Fibroblast of lung (primary cell): ENCODE measurements at regions not wholly inside any gene's neighbourhood (a gene's known extent, or its start where the extent isn't known, plus 50 kb on each side); places are given as distances from the start of the nearest gene placed in this dataset.
A peak's percentile ranks its signal among the peaks of the same experiment; 100 is the strongest.

Source experiments
- DNase-seq, 2 donors: peaks; one replicate each; pipeline versions ENCODE4 v3.0.0 to v3.0.0-alpha.2; 2010; ENCODE audit warnings: low read depth in 2 of 2
- H2AFZ ChIP-seq: 2 replicates; pipeline ENCODE4 v1.5.1; 2012; ENCODE audit warnings: low read length, control low read depth, inconsistent platforms
- H3K27ac ChIP-seq: 2 replicates; pipeline ENCODE4 v1.5.1; 2011; ENCODE audit warnings: low read length, control low read depth; ENCODE audit not compliant: insufficient read depth
- H3K27me3 ChIP-seq: 2 replicates; pipeline ENCODE4 v1.5.1; 2011; ENCODE audit warnings: mild to moderate bottlenecking, low read length; ENCODE audit not compliant: control insufficient read depth, insufficient read depth
- H3K36me3 ChIP-seq: 2 replicates; pipeline ENCODE4 v1.5.1; 2011; ENCODE audit warnings: low read length; ENCODE audit not compliant: control insufficient read depth, insufficient read depth
- H3K4me1 ChIP-seq: 2 replicates; pipeline ENCODE4 v1.5.1; 2011; ENCODE audit warnings: low read length; ENCODE audit not compliant: control insufficient read depth, insufficient read depth; ENCODE audit errors: extremely low read depth
- H3K4me2 ChIP-seq: 2 replicates; pipeline ENCODE4 v1.5.1; 2011; ENCODE audit warnings: low read length, control low read depth; ENCODE audit not compliant: insufficient read depth; ENCODE audit errors: extremely low read depth
- H3K4me3 ChIP-seq, 4 experiments: fragments of 200-600 bp in 1 of 4; sonication (generic) in 1 of 4; replicated peaks in 1 of 4; 2 replicates each; pipeline ENCODE4 v1.5.1; 2011 to 2016; ENCODE audit warnings: low read length in 4 of 4, low read depth in 3 of 4, mild to moderate bottlenecking in 3 of 4, control low read depth in 2 of 4, inconsistent platforms in 1 of 4, mixed read lengths in 1 of 4; ENCODE audit not compliant: insufficient read depth in 1 of 4; ENCODE audit errors: control extremely low read depth in 1 of 4
- H3K79me2 ChIP-seq: 2 replicates; pipeline ENCODE4 v1.5.1; 2012; ENCODE audit warnings: mild to moderate bottlenecking, low read length, inconsistent platforms; ENCODE audit not compliant: control insufficient read depth, insufficient read depth
- H3K9ac ChIP-seq: 2 replicates; pipeline ENCODE4 v1.5.1; 2011; ENCODE audit warnings: mild to moderate bottlenecking, low read length, control low read depth; ENCODE audit not compliant: insufficient read depth
- H3K9me3 ChIP-seq: 2 replicates; pipeline ENCODE4 v1.5.1; 2012; ENCODE audit warnings: low read depth, low read length; ENCODE audit not compliant: control insufficient read depth, insufficient read depth
- H4K20me1 ChIP-seq: 2 replicates; pipeline ENCODE4 v1.5.1; 2011; ENCODE audit warnings: low read length; ENCODE audit not compliant: control insufficient read depth, insufficient read depth; ENCODE audit errors: extremely low read depth
- EZH2 ChIP-seq: IDR thresholded peaks from 2 replicates; pipeline ENCODE4 v1.5.1; 2012; ENCODE audit warnings: low read length, control low read depth, mild to moderate bottlenecking; ENCODE audit errors: missing control alignments
- TF ChIP-seq, protein P1 (sequence below), 2 donors: IDR thresholded peaks in 1 of 2; conservative IDR thresholded peaks in 1 of 2; 1 replicate in 1 of 2; 2 replicates in 1 of 2; pipeline ENCODE4 v1.5.1; 2011 to 2012; ENCODE audit warnings: low read length in 2 of 2, control low read depth in 1 of 2, inconsistent platforms in 1 of 2, low read depth in 1 of 2, mild to moderate bottlenecking in 1 of 2

- Histone ChIP-seq H3K4me3 (no peak overlapping the region), H3K4me2 (no peak overlapping the region), H3K27me3 (no peaks in the 10 kb centered on the region), H3K9me3 (no peaks in the 10 kb centered on the region), H3K36me3 (no peaks in the 10 kb centered on the region), H3K79me2 (no peaks in the 10 kb centered on the region), H2AFZ (no peak overlapping the region), H4K20me1 (no peaks in the 10 kb centered on the region), H3K27ac (no peak overlapping the region), H3K4me1 (no peaks in the 10 kb centered on the region), H3K9ac (no peak overlapping the region)
- TF ChIP-seq EZH2: no peak
- TF ChIP-seq, protein P1, sequence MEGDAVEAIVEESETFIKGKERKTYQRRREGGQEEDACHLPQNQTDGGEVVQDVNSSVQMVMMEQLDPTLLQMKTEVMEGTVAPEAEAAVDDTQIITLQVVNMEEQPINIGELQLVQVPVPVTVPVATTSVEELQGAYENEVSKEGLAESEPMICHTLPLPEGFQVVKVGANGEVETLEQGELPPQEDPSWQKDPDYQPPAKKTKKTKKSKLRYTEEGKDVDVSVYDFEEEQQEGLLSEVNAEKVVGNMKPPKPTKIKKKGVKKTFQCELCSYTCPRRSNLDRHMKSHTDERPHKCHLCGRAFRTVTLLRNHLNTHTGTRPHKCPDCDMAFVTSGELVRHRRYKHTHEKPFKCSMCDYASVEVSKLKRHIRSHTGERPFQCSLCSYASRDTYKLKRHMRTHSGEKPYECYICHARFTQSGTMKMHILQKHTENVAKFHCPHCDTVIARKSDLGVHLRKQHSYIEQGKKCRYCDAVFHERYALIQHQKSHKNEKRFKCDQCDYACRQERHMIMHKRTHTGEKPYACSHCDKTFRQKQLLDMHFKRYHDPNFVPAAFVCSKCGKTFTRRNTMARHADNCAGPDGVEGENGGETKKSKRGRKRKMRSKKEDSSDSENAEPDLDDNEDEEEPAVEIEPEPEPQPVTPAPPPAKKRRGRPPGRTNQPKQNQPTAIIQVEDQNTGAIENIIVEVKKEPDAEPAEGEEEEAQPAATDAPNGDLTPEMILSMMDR (conservative IDR thresholded peaks at IDR 0.05 in 1 of 2, IDR thresholded peaks at IDR 0.05 in 1 of 2; ENCODE audit: low read depth in 1 of 2, low read length in 2 of 2): no peak
- no peak for DNase-seq
These were observed 1628.8 kb upstream of the SEL1L start for GRCh38 chr14:83162361-83162929.

GRCh38 chr14:83163016-83163415 is 1629.4 kb upstream of the SEL1L start:
- H4K20me1 ChIP-seq: no peaks in the 10 kb centered on the region
- H3K4me2 ChIP-seq: no peak overlapping the region
- H2AFZ ChIP-seq: no peak overlapping the region
- TF ChIP-seq, protein P1 (conservative IDR thresholded peaks at IDR 0.05 in 1 of 2, IDR thresholded peaks at IDR 0.05 in 1 of 2; ENCODE audit: low read depth in 1 of 2, low read length in 2 of 2): no peak
- TF ChIP-seq EZH2: no peak
- no peaks in the 10 kb centered on the region for H3K36me3 ChIP-seq
- no peak overlapping the region for H3K4me3 ChIP-seq
- no peaks in the 10 kb centered on the region for H3K9me3 ChIP-seq
- H3K27ac ChIP-seq: no peak overlapping the region
- DNase-seq: no peak
- no peaks in the 10 kb centered on the region for H3K79me2 ChIP-seq
- H3K9ac ChIP-seq: no peak overlapping the region
- no peaks in the 10 kb centered on the region for H3K27me3 ChIP-seq
- no peaks in the 10 kb centered on the region for H3K4me1 ChIP-seq

DNA sequence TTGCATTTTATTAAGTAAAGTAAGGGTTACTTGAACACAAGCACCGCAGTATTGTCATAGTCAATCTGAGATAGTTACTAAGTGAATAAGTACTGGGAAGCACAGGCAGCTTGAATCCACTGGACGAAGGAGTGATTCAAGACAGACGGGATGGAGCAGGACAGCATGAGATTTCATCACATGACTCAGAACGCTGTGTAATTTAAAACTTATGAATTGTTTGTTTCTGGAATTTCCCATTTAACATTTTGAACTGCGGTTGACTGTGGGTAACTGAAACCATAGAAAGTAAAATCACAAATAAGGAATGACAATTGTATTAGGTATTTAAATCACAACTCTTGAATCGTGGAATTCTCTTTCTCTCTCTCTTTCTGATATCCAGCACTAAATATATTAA is 1630.4 kb upstream of the SEL1L start:
- peak; percentile 61 to 76 for DNase-seq
- Histone ChIP-seq H4K20me1 (no peaks in the 10 kb centered on the region), H3K27me3 (no peaks in the 10 kb centered on the region), H3K4me3 (no peak overlapping the region), H3K79me2 (no peaks in the 10 kb centered on the region), H3K4me1 (no peaks in the 10 kb centered on the region), H2AFZ (no peak overlapping the region), H3K9ac (no peak overlapping the region), H3K4me2 (no peak overlapping the region), H3K36me3 (no peaks in the 10 kb centered on the region), H3K27ac (no peak overlapping the region), H3K9me3 (no peaks in the 10 kb centered on the region)
- TF ChIP-seq, protein P1 (conservative IDR thresholded peaks at IDR 0.05 in 1 of 2, IDR thresholded peaks at IDR 0.05 in 1 of 2; ENCODE audit: low read depth in 1 of 2, low read length in 2 of 2): no peak
- no peak for TF ChIP-seq EZH2
